ENCODE measurements at regions not wholly inside any gene's neighbourhood (a gene's known extent, or its start where the extent isn't known, plus 50 kb on each side); places are given as distances from the start of the nearest gene placed in this dataset.

DNA sequence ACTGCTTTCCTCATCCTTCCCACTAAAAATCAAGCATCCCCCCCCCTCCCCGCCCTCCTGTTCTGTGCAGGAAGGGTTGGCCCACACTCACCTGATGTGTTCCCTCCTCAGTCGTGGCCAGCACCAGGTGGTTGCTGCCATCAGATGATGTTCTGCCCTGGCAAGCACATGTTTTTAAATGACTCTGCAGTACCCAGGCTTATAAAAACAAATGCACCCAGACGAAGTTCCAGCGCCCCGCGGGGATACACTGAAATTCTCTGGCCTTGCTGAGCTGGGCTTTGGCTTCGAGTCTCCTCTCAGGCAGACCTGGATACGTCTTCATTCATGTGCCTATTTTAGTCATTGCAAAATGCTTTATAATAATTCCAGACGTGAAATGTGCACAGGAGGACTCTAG lies 316.3 kb downstream of the DLEU7 start:
- peak overlapping the region; percentile 46; the same call in 1 of the 3 replicates for H2BK15ac ChIP-seq (ENCODE audit: low read depth, low read length)
- no peak overlapping the region for H3K14ac ChIP-seq (replicated peaks; ENCODE audit: low read depth, low read length)
- no peaks in the 10 kb centered on the region for H3K27me3 ChIP-seq (ENCODE audit: control insufficient read depth, insufficient read depth, low read length)
- H4K8ac ChIP-seq (ENCODE audit: low read depth in 2 of 2, low read length in 2 of 2), result no peak overlapping the region
- H3K36me3 ChIP-seq (ENCODE audit: control insufficient read depth, insufficient read depth, low read length), result no peaks in the 10 kb centered on the region
- H3K18ac ChIP-seq (ENCODE audit: low read depth, low read length), result no peak overlapping the region; the same call in 1 of the 2 replicates
- intact Hi-C loops (cut with micrococcal nuclease), result loop anchor here (5.0 kb wide), 1 partner anchor 105 kb away; no protein-coding TSS in a partner anchor
- ATAC-seq (ENCODE audit: low read depth) (no peak), DNase-seq (no peak)
- H3K56ac ChIP-seq (ENCODE audit: extremely low read depth, insufficient read depth, low read length), result no peak overlapping the region
- no peaks in the 10 kb centered on the region for H3K9me3 ChIP-seq (ENCODE audit: control insufficient read depth, insufficient read depth, low read length)
- no peak overlapping the region for H2AFZ ChIP-seq (replicated peaks; ENCODE audit: low read length, poor library complexity)
- H3K9me1 ChIP-seq (ENCODE audit: insufficient read depth, low read length), result peaks cover 5% of the 10 kb centered on the region; the same call in 1 of the 2 replicates
- H3K4me1 ChIP-seq (ENCODE audit: control insufficient read depth, insufficient read depth, low read length), result peaks cover 20% of the 10 kb centered on the region
- no peak overlapping the region for H3K4me3 ChIP-seq (ENCODE audit: insufficient read depth, low read depth, low read length)
- peak overlapping the region; percentile 92 for H2BK120ac ChIP-seq (ENCODE audit: low read depth, low read length)
- no peak overlapping the region for H3K4me2 ChIP-seq (ENCODE audit: low read depth, low read length)
- H4K5ac ChIP-seq (ENCODE audit: low read depth, low read length), result no peak overlapping the region
- in situ Hi-C loops (cut with MboI; ENCODE audit: low sequenced_read_pairs), result loop anchor here (10.0 kb wide), 2 partner anchors 542 to 852 kb away; no protein-coding TSS in a partner anchor
- TF ChIP-seq SMC3 (IDR thresholded peaks at IDR 0.05; ENCODE audit: low read depth, low read length), result no peak
- TF ChIP-seq BHLHE40 (IDR thresholded peaks at IDR 0.05; ENCODE audit: low read depth, low read length), result no peak
- no peak for TF ChIP-seq CHD1 (IDR thresholded peaks at IDR 0.05; ENCODE audit: low read depth, low read length)
- no peak for TF ChIP-seq RCOR1 (IDR thresholded peaks at IDR 0.05; ENCODE audit: insufficient replicate concordance, low read length)
- TF ChIP-seq NFE2L2 (IDR thresholded peaks at IDR 0.05; ENCODE audit: low read depth, low read length), result no peak
- TF ChIP-seq FOS (IDR thresholded peaks at IDR 0.05; ENCODE audit: low read depth, low read length), result no peak
- no peak for TF ChIP-seq MXI1 (IDR thresholded peaks at IDR 0.05; ENCODE audit: borderline replicate concordance, low read depth, low read length)
- TF ChIP-seq MAFK (IDR thresholded peaks at IDR 0.05; ENCODE audit: low read depth, low read length), result no peak
- no peak for TF ChIP-seq RAD21 (IDR thresholded peaks at IDR 0.05; ENCODE audit: low read length)
- TF ChIP-seq, protein P1, sequence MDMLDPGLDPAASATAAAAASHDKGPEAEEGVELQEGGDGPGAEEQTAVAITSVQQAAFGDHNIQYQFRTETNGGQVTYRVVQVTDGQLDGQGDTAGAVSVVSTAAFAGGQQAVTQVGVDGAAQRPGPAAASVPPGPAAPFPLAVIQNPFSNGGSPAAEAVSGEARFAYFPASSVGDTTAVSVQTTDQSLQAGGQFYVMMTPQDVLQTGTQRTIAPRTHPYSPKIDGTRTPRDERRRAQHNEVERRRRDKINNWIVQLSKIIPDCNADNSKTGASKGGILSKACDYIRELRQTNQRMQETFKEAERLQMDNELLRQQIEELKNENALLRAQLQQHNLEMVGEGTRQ (IDR thresholded peaks at IDR 0.05; ENCODE audit: low read depth, low read length), result no peak
- TF ChIP-seq MAZ (IDR thresholded peaks at IDR 0.05; ENCODE audit: borderline replicate concordance, low read depth, low read length), result no peak
- TF ChIP-seq CEBPB (IDR thresholded peaks at IDR 0.05; ENCODE audit: low read depth, low read length), result no peak
- TF ChIP-seq RFX5 (IDR thresholded peaks at IDR 0.05; ENCODE audit: low read depth, low read length), result no peak
- TF ChIP-seq POLR2A (IDR thresholded peaks at IDR 0.05; ENCODE audit: low read depth, low read length), result no peak
- TF ChIP-seq, protein P2, sequence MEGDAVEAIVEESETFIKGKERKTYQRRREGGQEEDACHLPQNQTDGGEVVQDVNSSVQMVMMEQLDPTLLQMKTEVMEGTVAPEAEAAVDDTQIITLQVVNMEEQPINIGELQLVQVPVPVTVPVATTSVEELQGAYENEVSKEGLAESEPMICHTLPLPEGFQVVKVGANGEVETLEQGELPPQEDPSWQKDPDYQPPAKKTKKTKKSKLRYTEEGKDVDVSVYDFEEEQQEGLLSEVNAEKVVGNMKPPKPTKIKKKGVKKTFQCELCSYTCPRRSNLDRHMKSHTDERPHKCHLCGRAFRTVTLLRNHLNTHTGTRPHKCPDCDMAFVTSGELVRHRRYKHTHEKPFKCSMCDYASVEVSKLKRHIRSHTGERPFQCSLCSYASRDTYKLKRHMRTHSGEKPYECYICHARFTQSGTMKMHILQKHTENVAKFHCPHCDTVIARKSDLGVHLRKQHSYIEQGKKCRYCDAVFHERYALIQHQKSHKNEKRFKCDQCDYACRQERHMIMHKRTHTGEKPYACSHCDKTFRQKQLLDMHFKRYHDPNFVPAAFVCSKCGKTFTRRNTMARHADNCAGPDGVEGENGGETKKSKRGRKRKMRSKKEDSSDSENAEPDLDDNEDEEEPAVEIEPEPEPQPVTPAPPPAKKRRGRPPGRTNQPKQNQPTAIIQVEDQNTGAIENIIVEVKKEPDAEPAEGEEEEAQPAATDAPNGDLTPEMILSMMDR (conservative IDR thresholded peaks at IDR 0.05; ENCODE audit: low read depth, low read length), result no peak
- TF ChIP-seq, protein P3, sequence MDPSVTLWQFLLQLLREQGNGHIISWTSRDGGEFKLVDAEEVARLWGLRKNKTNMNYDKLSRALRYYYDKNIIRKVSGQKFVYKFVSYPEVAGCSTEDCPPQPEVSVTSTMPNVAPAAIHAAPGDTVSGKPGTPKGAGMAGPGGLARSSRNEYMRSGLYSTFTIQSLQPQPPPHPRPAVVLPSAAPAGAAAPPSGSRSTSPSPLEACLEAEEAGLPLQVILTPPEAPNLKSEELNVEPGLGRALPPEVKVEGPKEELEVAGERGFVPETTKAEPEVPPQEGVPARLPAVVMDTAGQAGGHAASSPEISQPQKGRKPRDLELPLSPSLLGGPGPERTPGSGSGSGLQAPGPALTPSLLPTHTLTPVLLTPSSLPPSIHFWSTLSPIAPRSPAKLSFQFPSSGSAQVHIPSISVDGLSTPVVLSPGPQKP (IDR thresholded peaks at IDR 0.05; ENCODE audit: borderline replicate concordance, low read depth, low read length), result no peak
- no peak overlapping the region for H4K91ac ChIP-seq (ENCODE audit: insufficient read depth, low read depth, low read length)
- H3K4ac ChIP-seq (ENCODE audit: low read depth, low read length), result peak overlapping the region; percentile 14; the same call in 1 of the 2 replicates
- BruUV-seq (replicated peaks), result no TSS peak
- H3K9ac ChIP-seq (ENCODE audit: low read depth, low read length), result no peak overlapping the region
- H2AK9ac ChIP-seq (replicated peaks; ENCODE audit: low read depth, low read length, poor library complexity), result no peak overlapping the region
- no peak overlapping the region for H2BK20ac ChIP-seq (ENCODE audit: low read depth, low read length)
- H2BK5ac ChIP-seq (ENCODE audit: low read depth, low read length, poor library complexity, severe bottlenecking), result no peak overlapping the region
- H3K79me1 ChIP-seq (ENCODE audit: low read depth in 1 of 2, low read length in 2 of 2), result no peaks in the 10 kb centered on the region
- no peaks in the 10 kb centered on the region for H4K20me1 ChIP-seq (ENCODE audit: insufficient read depth, low read length)
- H2AK5ac ChIP-seq (ENCODE audit: low read depth, low read length), result no peak overlapping the region
- WGBS, 2 experiments (ENCODE audit: extremely low coverage in 2 of 2, insufficient read length in 1 of 2), result 90% methylated on average over 2 of the region's 9 CpGs; no CpG with 5 or more reads in 1 of the 2 experiments
- H3K23ac ChIP-seq (ENCODE audit: low read depth, low read length), result no peak overlapping the region
- ChIA-PET CTCF (no interaction called here), POLR2A (ENCODE audit: unreplicated experiment) (no interaction called here)
- no peak overlapping the region for H3K27ac ChIP-seq (ENCODE audit: insufficient read depth, low read length)
- dilution Hi-C loops (cut with HindIII; ENCODE audit: low sequenced_read_pairs, unreplicated experiment), result no loop called here
